IMR-90 (cell line): ENCODE measurements at regions not wholly inside any gene's neighbourhood (a gene's known extent, or its start where the extent isn't known, plus 50 kb on each side); places are given as distances from the start of the nearest gene placed in this dataset.

ENCODE experiments used
- ATAC-seq: fragments of 200-7000 bp; cut with Tn5 transposase; 2 replicates; pipeline ENCODE4 v1.9.1; 2020; ENCODE audit warnings: low read depth, mild to moderate bottlenecking, moderate library complexity
- BruUV-seq: library from RNA; stranded (reverse); fragments of 400-500 nt; replicated peaks from 2 replicates; lab custom pipeline; 2021; lab: Mats Ljungman, UMichigan
- CTCF ChIA-PET: fragments of 300-600 bp; formaldehyde crosslinking; extraction: SDS; loops from one replicate; lab custom pipeline; 2021; ENCODE audit warnings: antibody characterized with exemption; lab: Yijun Ruan, JAX
- POLR2A ChIA-PET: fragments of 300-600 bp; sonication (Branson Sonifier 250); formaldehyde crosslinking; loops from one replicate; lab custom pipeline; 2022; ENCODE audit warnings: antibody characterized with exemption; ENCODE audit not compliant: unreplicated experiment; lab: Charles Lee
- DNase-seq: peaks from one replicate; pipeline ENCODE4 v3.0.0; 2013
- H2AFZ ChIP-seq: replicated peaks from 2 replicates; pipeline ENCODE3; 2013; ENCODE audit warnings: low read length, mild to moderate bottlenecking; ENCODE audit not compliant: poor library complexity
- H2AK5ac ChIP-seq: 2 replicates; pipeline ENCODE4 v1.6.1; 2013; ENCODE audit warnings: low read depth, low read length, inconsistent platforms
- H2AK9ac ChIP-seq: replicated peaks from 2 replicates; pipeline ENCODE3; 2013; ENCODE audit warnings: mild to moderate bottlenecking, low read depth, low read length, moderate library complexity; ENCODE audit not compliant: poor library complexity
- H2BK120ac ChIP-seq: 2 replicates; pipeline ENCODE4 v1.6.1; 2013; ENCODE audit warnings: low read depth, low read length, inconsistent platforms
- H2BK15ac ChIP-seq: 3 replicates; pipeline ENCODE4 v1.6.1; 2013; ENCODE audit warnings: low read depth, low read length, inconsistent platforms
- H2BK20ac ChIP-seq: 2 replicates; pipeline ENCODE4 v1.6.1; 2013; ENCODE audit warnings: low read depth, mild to moderate bottlenecking, inconsistent platforms, low read length, moderate library complexity
- H2BK5ac ChIP-seq: 2 replicates; pipeline ENCODE4 v1.6.1; 2013; ENCODE audit warnings: mild to moderate bottlenecking, low read depth, low read length, inconsistent platforms; ENCODE audit not compliant: poor library complexity, severe bottlenecking
- H3K14ac ChIP-seq: replicated peaks from 2 replicates; pipeline ENCODE4 v1.6.1; 2013; ENCODE audit warnings: low read depth, low read length, inconsistent platforms
- H3K18ac ChIP-seq: 2 replicates; pipeline ENCODE4 v1.6.1; 2013; ENCODE audit warnings: low read depth, low read length, control low read depth
- H3K23ac ChIP-seq: 2 replicates; pipeline ENCODE4 v1.6.1; 2013; ENCODE audit warnings: low read depth, low read length, inconsistent platforms
- H3K27ac ChIP-seq: 2 replicates; pipeline ENCODE4 v1.5.1; 2013; ENCODE audit warnings: mild to moderate bottlenecking, control low read depth, low read length; ENCODE audit not compliant: insufficient read depth
- H3K27me3 ChIP-seq: 2 replicates; pipeline ENCODE4 v1.6.1; 2013; ENCODE audit warnings: low read length; ENCODE audit not compliant: control insufficient read depth, insufficient read depth
- H3K36me3 ChIP-seq: 2 replicates; pipeline ENCODE4 v1.6.1; 2013; ENCODE audit warnings: low read length, mixed read lengths; ENCODE audit not compliant: control insufficient read depth, insufficient read depth
- H3K4ac ChIP-seq: 2 replicates; pipeline ENCODE4 v1.6.1; 2013; ENCODE audit warnings: low read depth, low read length, inconsistent platforms
- H3K4me1 ChIP-seq: 2 replicates; pipeline ENCODE4 v1.6.1; 2013; ENCODE audit warnings: low read length, mixed read lengths; ENCODE audit not compliant: control insufficient read depth, insufficient read depth
- H3K4me2 ChIP-seq: 2 replicates; pipeline ENCODE4 v1.6.1; 2013; ENCODE audit warnings: low read depth, mild to moderate bottlenecking, control low read depth, low read length, moderate library complexity
- H3K4me3 ChIP-seq: 2 replicates; pipeline ENCODE4 v1.5.1; 2013; ENCODE audit warnings: low read depth, mild to moderate bottlenecking, control low read depth, low read length, moderate library complexity; ENCODE audit not compliant: insufficient read depth
- H3K56ac ChIP-seq: 2 replicates; pipeline ENCODE4 v1.6.1; 2013; ENCODE audit warnings: low read length, inconsistent platforms; ENCODE audit not compliant: insufficient read depth; ENCODE audit errors: extremely low read depth
- H3K79me1 ChIP-seq, 2 experiments: 2 replicates each; pipeline ENCODE4 v1.6.1; 2013; ENCODE audit warnings: low read length in 2 of 2, inconsistent platforms in 1 of 2, low read depth in 1 of 2
- H3K9ac ChIP-seq: 2 replicates; pipeline ENCODE4 v1.6.1; 2013; ENCODE audit warnings: low read depth, low read length, control low read depth
- H3K9me1 ChIP-seq: 2 replicates; pipeline ENCODE4 v1.6.1; 2013; ENCODE audit warnings: low read length, inconsistent platforms; ENCODE audit not compliant: insufficient read depth
- H3K9me3 ChIP-seq: 2 replicates; pipeline ENCODE4 v1.6.1; 2013; ENCODE audit warnings: low read length; ENCODE audit not compliant: control insufficient read depth, insufficient read depth
- H4K20me1 ChIP-seq: 2 replicates; pipeline ENCODE4 v1.6.1; 2013; ENCODE audit warnings: low read length, inconsistent platforms; ENCODE audit not compliant: insufficient read depth
- H4K5ac ChIP-seq: 2 replicates; pipeline ENCODE4 v1.6.1; 2013; ENCODE audit warnings: mild to moderate bottlenecking, low read depth, low read length, control low read depth
- H4K8ac ChIP-seq, 2 experiments: 2 replicates each; pipeline ENCODE4 v1.6.1; 2013; ENCODE audit warnings: low read depth in 2 of 2, low read length in 2 of 2, control low read depth in 1 of 2, inconsistent platforms in 1 of 2
- H4K91ac ChIP-seq: 2 replicates; pipeline ENCODE4 v1.6.1; 2013; ENCODE audit warnings: low read depth, low read length, inconsistent platforms; ENCODE audit not compliant: insufficient read depth
- CHD1 ChIP-seq: IDR thresholded peaks from 2 replicates; pipeline ENCODE4 v1.6.1; 2012; ENCODE audit warnings: low read depth, low read length, improper control_type of control experiment
- MAFK ChIP-seq: IDR thresholded peaks from 2 replicates; pipeline ENCODE4 v1.6.1; 2012; ENCODE audit warnings: low read depth, low read length, improper control_type of control experiment
- MXI1 ChIP-seq: IDR thresholded peaks from 2 replicates; pipeline ENCODE4 v1.6.1; 2012; ENCODE audit warnings: low read depth, mild to moderate bottlenecking, low read length, moderate library complexity, borderline replicate concordance
- RCOR1 ChIP-seq: IDR thresholded peaks from 2 replicates; pipeline ENCODE4 v1.6.1; 2012; ENCODE audit warnings: mild to moderate bottlenecking, low read length, improper control_type of control experiment; ENCODE audit not compliant: insufficient replicate concordance
- RFX5 ChIP-seq: IDR thresholded peaks from 2 replicates; pipeline ENCODE4 v1.8.0; 2012; ENCODE audit warnings: low read depth, mild to moderate bottlenecking, low read length, moderate library complexity
- SMC3 ChIP-seq: fragments of 150-350 bp; IDR thresholded peaks from 2 replicates; pipeline ENCODE4 v1.6.1; 2016; ENCODE audit warnings: low read depth, mild to moderate bottlenecking, antibody characterized with exemption, low read length, moderate library complexity
- WGBS, 2 experiments: methylation state at CpG; one replicate each; pipeline versions ENCODE4 v1.1.5 to v1.1.7; 2013; ENCODE audit warnings: missing lambda C conversion rate in 2 of 2; ENCODE audit not compliant: insufficient read length in 1 of 2; ENCODE audit errors: extremely low coverage in 2 of 2; 5-methylcytosine and 5-hydroxymethylcytosine counted together
- dilution Hi-C: fragments of 300-500 bp; cut with HindIII; formaldehyde crosslinking; loops from one replicate; pipeline ENCODE4 v1.14.3; 2018; ENCODE audit warnings: low sequenced_read_pairs; ENCODE audit not compliant: unreplicated experiment
- in situ Hi-C: fragments of 300-500 bp; cut with MboI; formaldehyde crosslinking; loops from 3 replicates; pipeline ENCODE4 v1.14.3; 2019; ENCODE audit warnings: low sequenced_read_pairs, inconsistent platforms, mixed read lengths
- intact Hi-C: fragments of 100-400 bp; cut with micrococcal nuclease; formaldehyde crosslinking; loops from 2 replicates; pipeline ENCODE4 v1.10.0; 2022
- TF ChIP-seq, protein P1 (sequence below): fragments of 150-350 bp; IDR thresholded peaks from 2 replicates; pipeline ENCODE4 v1.6.1; 2016; ENCODE audit warnings: low read depth, mild to moderate bottlenecking, low read length, moderate library complexity, borderline replicate concordance
- TF ChIP-seq, protein P2 (sequence below): conservative IDR thresholded peaks from 2 replicates; pipeline ENCODE4 v1.5.1; 2012; ENCODE audit warnings: mild to moderate bottlenecking, low read depth, low read length, improper control_type of control experiment

DNA sequence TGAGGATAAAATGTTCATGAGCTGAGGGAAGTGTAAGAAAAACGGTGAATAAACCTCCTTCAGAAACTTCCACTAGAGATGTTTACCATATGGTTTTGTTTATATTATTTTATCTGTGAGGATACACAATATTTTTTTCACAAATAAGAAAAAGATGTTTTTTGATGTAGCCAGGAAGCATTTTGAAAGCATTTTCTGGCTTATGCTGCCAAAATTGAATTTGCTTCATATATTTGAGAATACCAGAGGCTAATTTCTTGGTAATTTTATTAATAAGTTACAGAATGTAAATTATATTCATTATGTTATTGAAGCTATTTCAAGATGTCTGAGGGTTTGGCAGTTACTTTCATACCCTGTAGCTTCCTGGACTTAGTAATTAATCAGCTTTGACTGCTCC is 686.6 kb downstream of the LUZP2 start:
- H2AFZ ChIP-seq = no peak overlapping the region
- H3K18ac ChIP-seq = no peak overlapping the region
- no peak overlapping the region for H3K56ac ChIP-seq
- no peak overlapping the region for H3K23ac ChIP-seq
- H3K9me3 ChIP-seq = no peaks in the 10 kb centered on the region
- TF ChIP-seq RFX5 = no peak
- TF ChIP-seq, protein P1, sequence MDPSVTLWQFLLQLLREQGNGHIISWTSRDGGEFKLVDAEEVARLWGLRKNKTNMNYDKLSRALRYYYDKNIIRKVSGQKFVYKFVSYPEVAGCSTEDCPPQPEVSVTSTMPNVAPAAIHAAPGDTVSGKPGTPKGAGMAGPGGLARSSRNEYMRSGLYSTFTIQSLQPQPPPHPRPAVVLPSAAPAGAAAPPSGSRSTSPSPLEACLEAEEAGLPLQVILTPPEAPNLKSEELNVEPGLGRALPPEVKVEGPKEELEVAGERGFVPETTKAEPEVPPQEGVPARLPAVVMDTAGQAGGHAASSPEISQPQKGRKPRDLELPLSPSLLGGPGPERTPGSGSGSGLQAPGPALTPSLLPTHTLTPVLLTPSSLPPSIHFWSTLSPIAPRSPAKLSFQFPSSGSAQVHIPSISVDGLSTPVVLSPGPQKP = no peak
- TF ChIP-seq RCOR1 = no peak
- TF ChIP-seq, protein P2, sequence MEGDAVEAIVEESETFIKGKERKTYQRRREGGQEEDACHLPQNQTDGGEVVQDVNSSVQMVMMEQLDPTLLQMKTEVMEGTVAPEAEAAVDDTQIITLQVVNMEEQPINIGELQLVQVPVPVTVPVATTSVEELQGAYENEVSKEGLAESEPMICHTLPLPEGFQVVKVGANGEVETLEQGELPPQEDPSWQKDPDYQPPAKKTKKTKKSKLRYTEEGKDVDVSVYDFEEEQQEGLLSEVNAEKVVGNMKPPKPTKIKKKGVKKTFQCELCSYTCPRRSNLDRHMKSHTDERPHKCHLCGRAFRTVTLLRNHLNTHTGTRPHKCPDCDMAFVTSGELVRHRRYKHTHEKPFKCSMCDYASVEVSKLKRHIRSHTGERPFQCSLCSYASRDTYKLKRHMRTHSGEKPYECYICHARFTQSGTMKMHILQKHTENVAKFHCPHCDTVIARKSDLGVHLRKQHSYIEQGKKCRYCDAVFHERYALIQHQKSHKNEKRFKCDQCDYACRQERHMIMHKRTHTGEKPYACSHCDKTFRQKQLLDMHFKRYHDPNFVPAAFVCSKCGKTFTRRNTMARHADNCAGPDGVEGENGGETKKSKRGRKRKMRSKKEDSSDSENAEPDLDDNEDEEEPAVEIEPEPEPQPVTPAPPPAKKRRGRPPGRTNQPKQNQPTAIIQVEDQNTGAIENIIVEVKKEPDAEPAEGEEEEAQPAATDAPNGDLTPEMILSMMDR = no peak
- no peak for TF ChIP-seq MAFK
- TF ChIP-seq CHD1 = no peak
- TF ChIP-seq SMC3 = no peak
- no peak for TF ChIP-seq MXI1
- H2AK9ac ChIP-seq = no peak overlapping the region
- no peak overlapping the region for H2AK5ac ChIP-seq
- no peak overlapping the region for H4K8ac ChIP-seq
- no peak overlapping the region for H4K5ac ChIP-seq
- CTCF ChIA-PET = no interaction called here
- H4K20me1 ChIP-seq = no peaks in the 10 kb centered on the region
- no TSS peak for BruUV-seq
- DNase-seq = no peak
- no peaks in the 10 kb centered on the region for H3K79me1 ChIP-seq
- H2BK5ac ChIP-seq = no peak overlapping the region
- H4K91ac ChIP-seq = no peak overlapping the region
- WGBS, 2 experiments = no CpG with 5 or more reads among the region's 1 CpG
- H3K9me1 ChIP-seq = no peaks in the 10 kb centered on the region
- H3K36me3 ChIP-seq = no peaks in the 10 kb centered on the region
- no peak overlapping the region for H2BK15ac ChIP-seq
- ATAC-seq = no peak
- POLR2A ChIA-PET = no interaction called here
- H3K14ac ChIP-seq = no peak overlapping the region
- H3K4me1 ChIP-seq = no peaks in the 10 kb centered on the region
- H3K4me3 ChIP-seq = no peak overlapping the region
- in situ Hi-C loops = no loop called here
- H3K4ac ChIP-seq = no peak overlapping the region
- intact Hi-C loops = no loop called here
- no peak overlapping the region for H3K27ac ChIP-seq
- H2BK20ac ChIP-seq = no peak overlapping the region
- H2BK120ac ChIP-seq = no peak overlapping the region
- dilution Hi-C loops = no loop called here
- H3K27me3 ChIP-seq = no peaks in the 10 kb centered on the region
- H3K9ac ChIP-seq = no peak overlapping the region
- no peak overlapping the region for H3K4me2 ChIP-seq
